Osteoblast (primary cell): ENCODE measurements at regions not wholly inside any gene's neighbourhood (a gene's known extent, or its start where the extent isn't known, plus 50 kb on each side); places are given as distances from the start of the nearest gene placed in this dataset.

Experiments used
- DNase-seq: peaks from one replicate; pipeline ENCODE4 v3.0.0; 2011; ENCODE audit warnings: low spot score, mixed read lengths; ENCODE audit not compliant: insufficient read length; ENCODE audit errors: missing footprints
- H2AFZ ChIP-seq: 2 replicates; pipeline ENCODE4 v1.6.0; 2011; ENCODE audit warnings: mild to moderate bottlenecking, low read length
- H3K27ac ChIP-seq: 2 replicates; pipeline ENCODE4 v1.5.1; 2011; ENCODE audit warnings: mild to moderate bottlenecking, low read depth, low read length, moderate library complexity
- H3K27me3 ChIP-seq: 2 replicates; pipeline ENCODE4 v1.6.0; 2012; ENCODE audit warnings: mild to moderate bottlenecking, control low read depth, inconsistent platforms, low read length, moderate library complexity; ENCODE audit not compliant: insufficient read depth
- H3K36me3 ChIP-seq: 2 replicates; pipeline ENCODE4 v1.5.1; 2011; ENCODE audit warnings: mild to moderate bottlenecking, low read length, control low read depth, moderate library complexity; ENCODE audit not compliant: insufficient read depth
- H3K4me1 ChIP-seq: 2 replicates; pipeline ENCODE4 v1.5.1; 2011; ENCODE audit warnings: mild to moderate bottlenecking, low read length, control low read depth, moderate library complexity; ENCODE audit not compliant: insufficient read depth
- H3K4me2 ChIP-seq: 2 replicates; pipeline ENCODE4 v1.6.0; 2011; ENCODE audit warnings: mild to moderate bottlenecking, low read length; ENCODE audit not compliant: insufficient read depth
- H3K4me3 ChIP-seq: fragments of 200-600 bp; sonication (generic); 3 replicates; pipeline ENCODE4 v1.5.1; 2012; ENCODE audit warnings: mild to moderate bottlenecking, low read length, inconsistent platforms; ENCODE audit not compliant: insufficient read depth
- H3K79me2 ChIP-seq: 2 replicates; pipeline ENCODE4 v1.6.0; 2012; ENCODE audit warnings: mild to moderate bottlenecking, low read length, control low read depth, inconsistent platforms; ENCODE audit not compliant: insufficient read depth
- H3K9me3 ChIP-seq: 2 replicates; pipeline ENCODE4 v1.5.1; 2011; ENCODE audit warnings: low read depth, low read length, control low read depth
- H4K20me1 ChIP-seq: 2 replicates; pipeline ENCODE4 v1.6.0; 2012; ENCODE audit warnings: mild to moderate bottlenecking, low read length, control low read depth; ENCODE audit not compliant: insufficient read depth
- TF ChIP-seq, protein P1 (sequence below): IDR thresholded peaks from 2 replicates; pipeline ENCODE4 v1.5.1; 2011; ENCODE audit warnings: mild to moderate bottlenecking, low read depth, low read length, moderate library complexity; ENCODE audit errors: extremely low read depth

DNA sequence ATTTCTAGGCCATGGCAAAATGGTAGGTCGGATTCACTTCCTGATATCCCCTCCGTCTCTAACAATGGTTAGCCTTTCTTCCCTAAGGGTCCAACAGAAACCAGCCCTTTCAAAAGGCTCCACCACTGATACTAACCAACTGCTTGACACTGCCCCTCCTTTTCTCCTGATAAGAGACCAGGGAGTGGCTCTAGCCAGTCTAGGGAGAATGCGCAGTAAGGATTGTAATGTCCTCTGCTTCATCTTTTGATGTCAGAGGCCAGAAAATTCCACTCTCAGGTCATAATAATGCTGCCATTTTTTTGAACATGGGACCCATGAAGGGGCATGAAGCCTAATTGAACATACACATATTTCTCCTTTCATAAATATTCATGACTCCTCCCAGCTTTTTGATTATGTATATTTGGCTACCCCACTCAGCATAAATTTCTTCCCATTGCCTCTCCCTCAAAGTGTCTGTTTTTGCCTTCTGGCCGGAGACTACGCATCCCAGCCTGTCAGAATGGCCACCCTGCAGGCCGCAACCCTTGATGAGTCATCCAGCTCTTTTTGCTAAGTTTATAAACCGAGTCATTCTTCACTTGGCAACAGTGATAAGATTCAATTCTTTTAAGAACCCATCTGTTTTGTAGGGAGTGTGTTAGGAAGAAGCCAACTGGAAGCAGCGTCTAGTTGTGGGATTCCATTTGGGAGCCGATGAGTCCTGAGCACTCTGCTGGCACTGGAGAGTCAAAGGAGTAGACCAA is 189.0 kb upstream of the MCTP2 start:
- no peak overlapping the region for H3K27ac ChIP-seq
- no peak for DNase-seq
- H3K36me3 ChIP-seq, result no peaks in the 10 kb centered on the region
- H3K4me2 ChIP-seq, result no peak overlapping the region
- no peaks in the 10 kb centered on the region for H3K9me3 ChIP-seq
- H3K27me3 ChIP-seq, result no peaks in the 10 kb centered on the region
- H3K4me1 ChIP-seq, result no peaks in the 10 kb centered on the region
- H3K79me2 ChIP-seq, result no peaks in the 10 kb centered on the region
- TF ChIP-seq, protein P1, sequence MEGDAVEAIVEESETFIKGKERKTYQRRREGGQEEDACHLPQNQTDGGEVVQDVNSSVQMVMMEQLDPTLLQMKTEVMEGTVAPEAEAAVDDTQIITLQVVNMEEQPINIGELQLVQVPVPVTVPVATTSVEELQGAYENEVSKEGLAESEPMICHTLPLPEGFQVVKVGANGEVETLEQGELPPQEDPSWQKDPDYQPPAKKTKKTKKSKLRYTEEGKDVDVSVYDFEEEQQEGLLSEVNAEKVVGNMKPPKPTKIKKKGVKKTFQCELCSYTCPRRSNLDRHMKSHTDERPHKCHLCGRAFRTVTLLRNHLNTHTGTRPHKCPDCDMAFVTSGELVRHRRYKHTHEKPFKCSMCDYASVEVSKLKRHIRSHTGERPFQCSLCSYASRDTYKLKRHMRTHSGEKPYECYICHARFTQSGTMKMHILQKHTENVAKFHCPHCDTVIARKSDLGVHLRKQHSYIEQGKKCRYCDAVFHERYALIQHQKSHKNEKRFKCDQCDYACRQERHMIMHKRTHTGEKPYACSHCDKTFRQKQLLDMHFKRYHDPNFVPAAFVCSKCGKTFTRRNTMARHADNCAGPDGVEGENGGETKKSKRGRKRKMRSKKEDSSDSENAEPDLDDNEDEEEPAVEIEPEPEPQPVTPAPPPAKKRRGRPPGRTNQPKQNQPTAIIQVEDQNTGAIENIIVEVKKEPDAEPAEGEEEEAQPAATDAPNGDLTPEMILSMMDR, result no peak
- H3K4me3 ChIP-seq, result no peak overlapping the region
- no peaks in the 10 kb centered on the region for H4K20me1 ChIP-seq
- H2AFZ ChIP-seq, result no peak overlapping the region

DNA sequence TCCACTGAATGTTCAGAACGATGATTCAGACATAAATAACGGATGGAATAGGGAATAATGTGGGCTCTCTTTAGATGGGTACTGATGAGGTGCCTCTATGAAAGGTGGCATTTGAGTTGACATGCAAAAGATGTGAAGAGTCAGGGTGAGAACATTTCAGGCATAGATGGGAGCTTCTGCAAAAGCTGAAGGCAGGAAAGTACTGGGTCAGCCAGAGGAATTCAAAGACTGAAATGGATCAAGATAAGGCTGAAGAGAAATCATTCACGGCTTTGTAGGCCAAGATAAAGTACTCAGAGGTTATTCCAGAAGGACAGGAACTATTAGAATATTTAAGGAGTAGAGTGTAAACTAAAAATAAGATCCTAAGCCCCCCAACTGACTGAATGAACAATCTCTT is 189.6 kb upstream of the MCTP2 start:
- no peak overlapping the region for H3K4me2 ChIP-seq
- no peak overlapping the region for H3K4me3 ChIP-seq
- no peaks in the 10 kb centered on the region for H3K79me2 ChIP-seq
- H4K20me1 ChIP-seq, result no peaks in the 10 kb centered on the region
- TF ChIP-seq, protein P1, result no peak
- H3K36me3 ChIP-seq, result no peaks in the 10 kb centered on the region
- DNase-seq, result no peak
- H3K9me3 ChIP-seq, result no peaks in the 10 kb centered on the region
- H2AFZ ChIP-seq, result no peak overlapping the region
- H3K27me3 ChIP-seq, result no peaks in the 10 kb centered on the region
- no peaks in the 10 kb centered on the region for H3K4me1 ChIP-seq
- H3K27ac ChIP-seq, result no peak overlapping the region

DNA sequence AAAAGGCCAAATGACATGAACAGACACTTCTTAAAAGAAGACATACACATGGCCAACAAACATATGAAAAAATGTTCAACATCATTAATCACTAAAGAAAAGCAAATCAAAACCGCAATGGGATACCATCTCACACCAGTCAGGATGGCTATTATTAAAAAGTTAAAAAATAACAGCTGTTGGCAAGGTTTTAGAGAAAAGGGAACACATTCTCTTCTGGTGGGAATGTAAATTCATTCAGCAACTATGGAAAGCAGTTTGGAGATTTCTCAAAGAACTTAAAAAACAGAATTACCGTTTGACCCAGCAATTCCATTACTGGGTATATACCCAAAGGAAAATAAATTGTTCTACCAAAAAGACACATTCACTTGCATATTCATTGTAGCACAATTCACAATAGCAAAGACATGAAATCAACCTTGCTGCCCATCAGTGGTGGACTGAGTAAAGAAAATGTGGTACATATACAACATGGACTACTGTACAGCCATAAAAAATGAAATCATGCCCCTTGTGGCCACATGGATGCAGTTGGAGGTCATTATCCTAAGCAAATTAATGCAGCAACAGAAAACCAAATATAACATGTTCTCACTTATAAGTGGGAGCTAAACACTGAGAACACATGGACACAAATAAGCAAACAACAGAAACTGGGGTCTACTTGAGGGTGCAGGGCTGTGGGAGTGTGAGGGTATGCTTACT is 190.7 kb upstream of the MCTP2 start:
- TF ChIP-seq, protein P1, result no peak
- no peaks in the 10 kb centered on the region for H3K9me3 ChIP-seq
- H3K27ac ChIP-seq, result no peak overlapping the region
- H3K36me3 ChIP-seq, result no peaks in the 10 kb centered on the region
- H3K4me3 ChIP-seq, result no peak overlapping the region
- DNase-seq, result no peak
- H3K27me3 ChIP-seq, result no peaks in the 10 kb centered on the region
- no peak overlapping the region for H3K4me2 ChIP-seq
- no peak overlapping the region for H2AFZ ChIP-seq
- H3K4me1 ChIP-seq, result no peaks in the 10 kb centered on the region
- no peaks in the 10 kb centered on the region for H3K79me2 ChIP-seq
- H4K20me1 ChIP-seq, result no peaks in the 10 kb centered on the region

DNA sequence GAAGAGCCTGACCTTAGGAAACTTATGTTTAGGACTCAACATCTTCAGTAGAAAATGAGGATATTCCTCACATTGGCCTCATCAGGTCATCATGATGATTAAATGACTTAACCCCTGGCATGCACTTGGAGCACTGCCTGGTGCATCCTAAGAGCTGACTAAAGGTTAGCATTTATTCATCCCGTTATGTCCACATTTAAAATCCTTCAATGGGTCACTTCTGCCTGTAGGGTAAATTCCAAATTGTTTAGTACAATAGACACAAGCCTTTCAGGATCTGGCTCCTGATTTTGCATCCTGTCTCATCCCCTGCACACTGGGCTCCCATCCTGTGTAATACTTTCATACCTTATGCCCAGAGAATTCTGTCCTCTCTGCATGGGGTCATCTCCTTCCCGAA is 195.2 kb upstream of the MCTP2 start:
- H3K4me3 ChIP-seq, result no peak overlapping the region
- no peaks in the 10 kb centered on the region for H3K4me1 ChIP-seq
- no peak overlapping the region for H3K27ac ChIP-seq
- H2AFZ ChIP-seq, result no peak overlapping the region
- TF ChIP-seq, protein P1, result no peak
- no peaks in the 10 kb centered on the region for H3K27me3 ChIP-seq
- H3K4me2 ChIP-seq, result no peak overlapping the region
- no peaks in the 10 kb centered on the region for H3K9me3 ChIP-seq
- no peak for DNase-seq
- no peaks in the 10 kb centered on the region for H3K36me3 ChIP-seq
- no peaks in the 10 kb centered on the region for H3K79me2 ChIP-seq
- H4K20me1 ChIP-seq, result no peaks in the 10 kb centered on the region
